ENCODE measurements at regions not wholly inside any gene's neighbourhood (a gene's known extent, or its start where the extent isn't known, plus 50 kb on each side); places are given as distances from the start of the nearest gene placed in this dataset.

GRCh38 chr10:57249615-57250281 is 888.7 kb upstream of the ZWINT start:
- no TSS peak for BruUV-seq (replicated peaks)
- Histone ChIP-seq H3K27me3 (replicated peaks; ENCODE audit: insufficient read depth, low read depth, low read length, poor library complexity) (no peaks in the 10 kb centered on the region), H3K9me3 (ENCODE audit: low read depth, low read length, poor library complexity, severe bottlenecking) (peaks cover 26% of the 10 kb centered on the region), H3K4me3 (ENCODE audit: low read depth, low read length, poor library complexity, severe bottlenecking) (no peak overlapping the region), H3K27ac (ENCODE audit: low read depth, low read length, poor library complexity, severe bottlenecking) (no peak overlapping the region), H3K36me3 (ENCODE audit: insufficient read depth, low read length, poor library complexity, severe bottlenecking) (no peaks in the 10 kb centered on the region), H3K4me1 (ENCODE audit: insufficient read depth, low read length, poor library complexity, severe bottlenecking) (no peaks in the 10 kb centered on the region)
- ChIA-PET CTCF (no interaction called here), POLR2A (ENCODE audit: low non-redundant PET) (no interaction called here)
- TF ChIP-seq, protein P1, sequence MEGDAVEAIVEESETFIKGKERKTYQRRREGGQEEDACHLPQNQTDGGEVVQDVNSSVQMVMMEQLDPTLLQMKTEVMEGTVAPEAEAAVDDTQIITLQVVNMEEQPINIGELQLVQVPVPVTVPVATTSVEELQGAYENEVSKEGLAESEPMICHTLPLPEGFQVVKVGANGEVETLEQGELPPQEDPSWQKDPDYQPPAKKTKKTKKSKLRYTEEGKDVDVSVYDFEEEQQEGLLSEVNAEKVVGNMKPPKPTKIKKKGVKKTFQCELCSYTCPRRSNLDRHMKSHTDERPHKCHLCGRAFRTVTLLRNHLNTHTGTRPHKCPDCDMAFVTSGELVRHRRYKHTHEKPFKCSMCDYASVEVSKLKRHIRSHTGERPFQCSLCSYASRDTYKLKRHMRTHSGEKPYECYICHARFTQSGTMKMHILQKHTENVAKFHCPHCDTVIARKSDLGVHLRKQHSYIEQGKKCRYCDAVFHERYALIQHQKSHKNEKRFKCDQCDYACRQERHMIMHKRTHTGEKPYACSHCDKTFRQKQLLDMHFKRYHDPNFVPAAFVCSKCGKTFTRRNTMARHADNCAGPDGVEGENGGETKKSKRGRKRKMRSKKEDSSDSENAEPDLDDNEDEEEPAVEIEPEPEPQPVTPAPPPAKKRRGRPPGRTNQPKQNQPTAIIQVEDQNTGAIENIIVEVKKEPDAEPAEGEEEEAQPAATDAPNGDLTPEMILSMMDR (conservative IDR thresholded peaks at IDR 0.05; ENCODE audit: low read depth, low read length) = no peak
- no peak for TF ChIP-seq EZH2 (IDR thresholded peaks at IDR 0.05; ENCODE audit: borderline replicate concordance, low read depth, low read length, poor library complexity, severe bottlenecking)
- intact Hi-C loops (cut with micrococcal nuclease; ENCODE audit: unreplicated experiment) = no loop called here
- no peak for DNase-seq (ENCODE audit: low spot score)

GRCh38 chr10:57247271-57247670 is 886.2 kb upstream of the ZWINT start:
- no peak for DNase-seq (ENCODE audit: low spot score)
- Histone ChIP-seq H3K36me3 (ENCODE audit: insufficient read depth, low read length, poor library complexity, severe bottlenecking) (no peaks in the 10 kb centered on the region), H3K27me3 (replicated peaks; ENCODE audit: insufficient read depth, low read depth, low read length, poor library complexity) (no peaks in the 10 kb centered on the region), H3K9me3 (ENCODE audit: low read depth, low read length, poor library complexity, severe bottlenecking) (peaks cover 27% of the 10 kb centered on the region), H3K4me3 (ENCODE audit: low read depth, low read length, poor library complexity, severe bottlenecking) (no peak overlapping the region), H3K27ac (ENCODE audit: low read depth, low read length, poor library complexity, severe bottlenecking) (no peak overlapping the region), H3K4me1 (ENCODE audit: insufficient read depth, low read length, poor library complexity, severe bottlenecking) (no peaks in the 10 kb centered on the region)
- no TSS peak for BruUV-seq (replicated peaks)
- ChIA-PET POLR2A (ENCODE audit: low non-redundant PET) (no interaction called here), CTCF (no interaction called here)
- no peak for TF ChIP-seq EZH2 (IDR thresholded peaks at IDR 0.05; ENCODE audit: borderline replicate concordance, low read depth, low read length, poor library complexity, severe bottlenecking)
- TF ChIP-seq, protein P1 (conservative IDR thresholded peaks at IDR 0.05; ENCODE audit: low read depth, low read length) = no peak
- intact Hi-C loops (cut with micrococcal nuclease; ENCODE audit: unreplicated experiment) = no loop called here

GRCh38 chr10:57225920-57226319 is 864.9 kb upstream of the ZWINT start:
- Histone ChIP-seq H3K9me3 (ENCODE audit: low read depth, low read length, poor library complexity, severe bottlenecking) (peaks cover 34% of the 10 kb centered on the region), H3K36me3 (ENCODE audit: insufficient read depth, low read length, poor library complexity, severe bottlenecking) (no peaks in the 10 kb centered on the region), H3K4me3 (ENCODE audit: low read depth, low read length, poor library complexity, severe bottlenecking) (no peak overlapping the region), H3K27ac (ENCODE audit: low read depth, low read length, poor library complexity, severe bottlenecking) (no peak overlapping the region), H3K4me1 (ENCODE audit: insufficient read depth, low read length, poor library complexity, severe bottlenecking) (no peaks in the 10 kb centered on the region), H3K27me3 (replicated peaks; ENCODE audit: insufficient read depth, low read depth, low read length, poor library complexity) (no peaks in the 10 kb centered on the region)
- intact Hi-C loops (cut with micrococcal nuclease; ENCODE audit: unreplicated experiment) = no loop called here
- ChIA-PET CTCF (no interaction called here), POLR2A (ENCODE audit: low non-redundant PET) (no interaction called here)
- no TSS peak for BruUV-seq (replicated peaks)
- DNase-seq (ENCODE audit: low spot score) = no peak
- no peak for TF ChIP-seq EZH2 (IDR thresholded peaks at IDR 0.05; ENCODE audit: borderline replicate concordance, low read depth, low read length, poor library complexity, severe bottlenecking)
- TF ChIP-seq, protein P1 (conservative IDR thresholded peaks at IDR 0.05; ENCODE audit: low read depth, low read length) = no peak
